ENCODE measurements at regions not wholly inside any gene's neighbourhood (a gene's known extent, or its start where the extent isn't known, plus 50 kb on each side); places are given as distances from the start of the nearest gene placed in this dataset.

GRCh38 chr13:110063490-110064421 lies 243.2 kb downstream of the COL4A1 start:
- no peak for DNase-seq
- Mint-ChIP-seq H3K27me3 (ENCODE audit: unreplicated experiment) (peaks cover 5% of the 10 kb centered on the region), H3K4me3 (ENCODE audit: unreplicated experiment) (no peak overlapping the region), H3K4me1 (ENCODE audit: low read depth, unreplicated experiment) (no peaks in the 10 kb centered on the region), H3K36me3 (ENCODE audit: unreplicated experiment) (no peaks in the 10 kb centered on the region), H3K27ac (ENCODE audit: unreplicated experiment) (no peak overlapping the region), H3K9me3 (ENCODE audit: unreplicated experiment) (no peaks in the 10 kb centered on the region)
- TF ChIP-seq CTCF (IDR thresholded peaks at IDR 0.05; ENCODE audit: partially characterized antibody, unreplicated experiment), result no peak

DNA sequence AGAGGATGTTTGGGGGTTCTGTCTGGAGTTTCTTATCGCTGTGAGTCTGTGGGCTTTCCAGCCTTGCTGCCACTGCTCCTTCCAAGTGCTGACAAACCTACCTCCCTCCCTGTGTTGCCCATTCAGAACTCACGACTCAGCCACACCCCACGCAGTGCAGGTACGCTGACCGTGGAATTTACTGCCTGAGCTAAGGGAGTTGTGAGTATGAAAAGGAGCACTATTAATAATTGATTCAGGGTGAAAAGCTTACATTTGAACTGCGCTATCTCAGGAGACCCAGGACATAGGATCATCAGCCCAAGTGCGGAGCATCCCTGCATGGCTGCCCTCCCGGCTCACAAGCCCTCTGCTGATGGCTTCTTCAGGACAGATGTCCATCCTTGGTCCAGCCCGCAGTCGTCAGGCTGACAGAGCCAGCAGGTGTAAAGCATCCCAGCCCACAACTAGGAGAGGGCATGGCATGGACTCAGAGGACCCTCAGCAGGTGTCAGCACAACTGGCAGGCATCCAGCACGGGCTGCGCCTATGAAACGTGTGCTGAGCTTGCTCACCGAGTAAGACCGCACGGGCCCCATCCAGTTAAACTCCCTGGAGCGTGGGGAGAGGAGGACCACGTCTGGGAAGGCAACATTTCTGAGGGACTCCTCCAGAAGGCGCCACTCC lies 244.0 kb downstream of the COL4A1 start:
- Mint-ChIP-seq H3K9me3 (ENCODE audit: unreplicated experiment) (no peaks in the 10 kb centered on the region), H3K36me3 (ENCODE audit: unreplicated experiment) (no peaks in the 10 kb centered on the region), H3K4me1 (ENCODE audit: low read depth, unreplicated experiment) (no peaks in the 10 kb centered on the region), H3K4me3 (ENCODE audit: unreplicated experiment) (no peak overlapping the region), H3K27ac (ENCODE audit: unreplicated experiment) (no peak overlapping the region), H3K27me3 (ENCODE audit: unreplicated experiment) (peaks cover 4% of the 10 kb centered on the region)
- TF ChIP-seq CTCF (IDR thresholded peaks at IDR 0.05; ENCODE audit: partially characterized antibody, unreplicated experiment), result no peak
- no peak for DNase-seq

DNA sequence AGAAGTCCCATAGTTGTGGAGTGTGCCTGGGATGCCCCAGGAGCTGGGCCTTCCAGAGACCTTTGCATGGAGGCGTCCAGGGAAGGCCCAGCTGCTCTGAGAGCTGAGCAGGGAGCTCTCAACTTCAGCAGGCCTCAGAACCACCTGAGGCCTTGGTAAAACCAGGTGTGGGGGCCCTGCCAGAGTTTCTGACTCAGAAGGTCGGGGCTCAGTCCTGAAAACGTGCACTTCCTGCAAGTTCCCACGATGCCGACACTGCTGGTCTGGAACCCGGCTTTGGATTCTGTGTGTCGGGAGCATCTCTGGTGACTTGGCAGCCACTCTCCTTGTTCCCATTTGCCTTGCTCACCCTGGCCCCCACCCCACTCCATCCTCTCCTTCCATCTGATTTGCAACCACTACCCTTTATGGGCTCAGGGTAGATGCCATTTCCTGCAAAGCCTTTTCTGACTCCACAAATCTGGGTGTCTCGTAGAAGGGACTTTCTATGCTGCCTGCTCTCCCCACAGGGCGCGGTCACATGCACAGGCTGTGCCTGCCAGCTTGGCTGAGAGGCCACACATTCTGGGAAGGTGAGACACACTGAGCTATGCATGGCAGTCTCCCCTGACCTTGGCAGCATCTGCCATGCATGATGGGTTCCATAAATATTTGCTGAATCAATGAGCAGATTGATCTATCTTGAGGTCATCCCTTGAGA lies 244.7 kb downstream of the COL4A1 start:
- H3K4me3 Mint-ChIP-seq (ENCODE audit: unreplicated experiment), result no peak overlapping the region
- no peaks in the 10 kb centered on the region for H3K4me1 Mint-ChIP-seq (ENCODE audit: low read depth, unreplicated experiment)
- H3K9me3 Mint-ChIP-seq (ENCODE audit: unreplicated experiment), result no peaks in the 10 kb centered on the region
- peaks cover 4% of the 10 kb centered on the region for H3K27me3 Mint-ChIP-seq (ENCODE audit: unreplicated experiment)
- DNase-seq, result no peak
- no peaks in the 10 kb centered on the region for H3K36me3 Mint-ChIP-seq (ENCODE audit: unreplicated experiment)
- no peak for TF ChIP-seq CTCF (IDR thresholded peaks at IDR 0.05; ENCODE audit: partially characterized antibody, unreplicated experiment)
- no peak overlapping the region for H3K27ac Mint-ChIP-seq (ENCODE audit: unreplicated experiment)

DNA sequence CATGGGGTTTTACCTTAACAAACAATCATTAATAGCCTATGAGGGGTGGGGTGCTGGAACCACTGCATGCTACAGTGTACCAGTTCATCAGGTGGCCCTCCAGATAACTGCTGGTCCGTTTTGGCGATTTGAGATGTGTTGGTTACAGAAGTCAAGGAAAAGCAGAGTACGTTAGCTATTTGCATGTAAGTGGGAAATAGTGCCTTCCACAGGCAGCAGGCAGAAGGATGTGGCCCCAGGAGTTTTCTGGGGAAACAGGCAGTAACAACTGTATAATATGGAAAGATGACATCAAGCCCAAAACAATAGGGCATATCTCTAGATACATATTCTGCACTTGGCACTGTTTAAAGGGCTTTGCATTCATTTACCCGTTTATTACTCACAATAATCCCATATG lies 245.7 kb downstream of the COL4A1 start:
- no peak for TF ChIP-seq CTCF (IDR thresholded peaks at IDR 0.05; ENCODE audit: partially characterized antibody, unreplicated experiment)
- H3K4me1 Mint-ChIP-seq (ENCODE audit: low read depth, unreplicated experiment), result no peaks in the 10 kb centered on the region
- no peaks in the 10 kb centered on the region for H3K36me3 Mint-ChIP-seq (ENCODE audit: unreplicated experiment)
- H3K9me3 Mint-ChIP-seq (ENCODE audit: unreplicated experiment), result no peaks in the 10 kb centered on the region
- no peak overlapping the region for H3K27ac Mint-ChIP-seq (ENCODE audit: unreplicated experiment)
- no peak for DNase-seq
- peaks cover 4% of the 10 kb centered on the region for H3K27me3 Mint-ChIP-seq (ENCODE audit: unreplicated experiment)
- no peak overlapping the region for H3K4me3 Mint-ChIP-seq (ENCODE audit: unreplicated experiment)

Data from glutamatergic neuron (in vitro differentiated cells).